Astrocyte (in vitro differentiated cells and primary cell): ENCODE measurements at regions not wholly inside any gene's neighbourhood (a gene's known extent, or its start where the extent isn't known, plus 50 kb on each side); places are given as distances from the start of the nearest gene placed in this dataset.

Experiments used
- CTCF ChIP-seq: IDR thresholded peaks from 2 replicates; pipeline ENCODE4 v1.5.1; 2011; ENCODE audit warnings: low read depth, mild to moderate bottlenecking, inconsistent platforms, low read length, moderate library complexity; ENCODE audit not compliant: insufficient read depth
- EZH2 ChIP-seq: IDR thresholded peaks from 2 replicates; pipeline ENCODE4 v1.6.1; 2012; ENCODE audit warnings: mild to moderate bottlenecking, low read length, inconsistent platforms; ENCODE audit not compliant: insufficient read depth

GRCh38 chr20:5670874-5671273 is 60.1 kb upstream of the GPCPD1 start:
- no peak for TF ChIP-seq CTCF
- no peak for TF ChIP-seq EZH2
